IgD-negative memory B cell (primary cell): ENCODE measurements at regions not wholly inside any gene's neighbourhood (a gene's known extent, or its start where the extent isn't known, plus 50 kb on each side); places are given as distances from the start of the nearest gene placed in this dataset.

Experiments used
- H3K27ac Mint-ChIP-seq, 3 donors: one replicate each; pipeline ENCODE4 v1.8.0; 2020 to 2022; ENCODE audit warnings: mild to moderate bottlenecking in 3 of 3, mixed read lengths in 3 of 3, moderate library complexity in 1 of 3
- H3K27me3 Mint-ChIP-seq: one replicate; pipeline ENCODE4 v1.8.0; 2021; ENCODE audit warnings: mixed read lengths
- H3K36me3 Mint-ChIP-seq: one replicate; pipeline ENCODE4 v1.8.0; 2020; ENCODE audit warnings: mild to moderate bottlenecking, mixed read lengths
- H3K4me1 Mint-ChIP-seq, 3 donors: one replicate each; pipeline ENCODE4 v1.8.0; 2020 to 2022; ENCODE audit warnings: mixed read lengths in 3 of 3, mild to moderate bottlenecking in 1 of 3
- H3K4me3 Mint-ChIP-seq, 4 donors: one replicate each; pipeline ENCODE4 v1.8.0; 2020 to 2022; ENCODE audit warnings: mild to moderate bottlenecking in 4 of 4, mixed read lengths in 4 of 4, moderate library complexity in 3 of 4
- H3K9me3 Mint-ChIP-seq, 3 donors: one replicate each; pipeline ENCODE4 v1.8.0; 2020 to 2021; ENCODE audit warnings: mixed read lengths in 3 of 3, mild to moderate bottlenecking in 1 of 3

DNA sequence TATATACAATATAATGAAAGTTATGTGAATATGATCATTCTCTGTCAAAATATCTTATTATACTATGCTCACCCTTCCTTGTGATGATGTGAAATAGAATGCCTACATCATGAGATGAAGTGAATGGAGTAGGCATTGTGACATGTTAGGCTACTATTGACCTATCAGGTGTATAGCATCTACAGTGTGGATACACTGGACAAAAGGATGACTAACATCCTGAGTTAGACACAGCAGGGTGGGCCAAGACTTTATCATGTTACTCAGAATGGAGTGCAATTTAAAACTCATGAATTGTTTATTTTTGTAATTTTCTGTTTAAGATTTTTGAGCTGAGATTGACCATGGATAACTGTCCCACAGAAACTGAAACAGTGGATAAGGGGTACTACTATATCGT, 53.4 kb upstream of the NAV3 start:
- H3K27me3 Mint-ChIP-seq: no peaks in the 10 kb centered on the region
- H3K4me1 Mint-ChIP-seq: no peaks in the 10 kb centered on the region
- peaks cover 0 to 2% (median 0%) of the 10 kb centered on the region in 3 donors for H3K9me3 Mint-ChIP-seq
- no peaks in the 10 kb centered on the region for H3K36me3 Mint-ChIP-seq
- no peak overlapping the region for H3K4me3 Mint-ChIP-seq
- H3K27ac Mint-ChIP-seq: no peak overlapping the region

DNA sequence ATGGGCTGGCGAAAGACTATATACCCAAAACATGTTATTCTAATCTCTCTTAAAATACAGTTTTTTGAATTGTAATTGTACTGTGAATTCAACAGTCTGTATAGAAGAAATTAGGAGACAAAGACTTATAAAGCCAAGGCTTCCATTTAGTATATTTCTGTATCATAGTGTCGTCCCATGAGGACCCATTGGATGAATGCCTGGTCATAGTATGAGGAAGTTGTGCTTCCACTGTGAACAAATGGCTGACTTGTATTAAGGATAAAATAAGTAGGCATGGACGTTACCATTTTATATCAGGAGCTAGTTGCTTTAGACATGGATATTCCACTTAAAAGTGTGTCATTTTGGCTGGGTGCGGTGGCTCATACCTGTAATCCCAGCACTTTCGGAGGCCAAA, 55.9 kb upstream of the NAV3 start:
- no peak overlapping the region for H3K4me3 Mint-ChIP-seq
- H3K4me1 Mint-ChIP-seq: no peaks in the 10 kb centered on the region
- H3K27ac Mint-ChIP-seq: no peak overlapping the region
- no peaks in the 10 kb centered on the region for H3K36me3 Mint-ChIP-seq
- peaks cover 0 to 2% (median 0%) of the 10 kb centered on the region in 3 donors for H3K9me3 Mint-ChIP-seq
- no peaks in the 10 kb centered on the region for H3K27me3 Mint-ChIP-seq

DNA sequence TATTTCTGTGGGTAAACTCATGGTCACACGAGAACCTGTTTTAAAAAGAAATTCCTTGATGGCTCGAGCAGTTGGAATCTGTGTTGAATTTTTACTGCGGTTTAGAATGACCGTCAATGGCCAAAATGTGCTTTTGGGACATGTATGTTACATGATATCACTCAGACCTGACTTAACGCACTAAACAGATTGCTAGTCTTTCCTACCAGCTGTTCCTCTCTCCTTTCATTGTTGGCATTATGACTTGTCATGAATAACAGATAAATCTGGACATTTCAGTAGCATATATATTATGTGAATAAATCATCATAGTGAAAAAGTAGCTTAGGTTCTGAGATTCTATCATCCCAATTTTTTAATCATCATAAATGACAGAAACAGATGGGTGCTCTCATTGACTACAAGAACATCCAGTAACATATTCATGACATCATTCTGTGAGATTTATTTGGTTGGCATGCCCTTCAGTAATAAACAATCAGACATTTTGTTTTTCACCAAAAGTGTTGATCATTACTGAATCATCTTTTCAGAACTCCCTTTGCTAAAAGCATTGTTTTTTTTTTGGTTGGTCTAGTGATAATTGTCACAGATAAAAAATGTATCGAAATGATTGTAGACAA, 57.9 kb upstream of the NAV3 start:
- Mint-ChIP-seq H3K27ac (no peak overlapping the region), H3K27me3 (no peaks in the 10 kb centered on the region), H3K9me3 (peaks cover 0 to 3% (median 2%) of the 10 kb centered on the region in 3 donors), H3K4me3 (no peak overlapping the region), H3K36me3 (no peaks in the 10 kb centered on the region), H3K4me1 (no peaks in the 10 kb centered on the region)

DNA sequence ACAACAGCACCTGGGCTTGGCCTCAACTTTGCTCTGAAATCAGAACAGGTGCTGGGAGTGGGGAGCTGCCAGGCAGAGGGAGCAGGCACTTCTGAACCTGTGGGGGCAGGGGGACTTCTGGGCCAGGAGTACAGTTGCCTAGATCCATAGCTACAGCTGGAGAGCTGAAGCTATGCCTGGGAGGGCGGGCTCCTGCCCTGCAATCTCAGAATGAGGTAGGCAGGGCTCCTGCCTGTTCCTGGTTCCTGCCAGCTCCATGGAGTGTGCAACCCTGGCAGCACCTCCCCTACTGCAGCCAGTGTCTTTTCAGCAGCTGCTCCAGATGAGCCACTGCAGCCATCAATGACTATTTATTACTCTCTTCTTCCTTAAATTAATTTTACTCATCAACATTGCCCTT, 62.1 kb upstream of the NAV3 start:
- H3K27me3 Mint-ChIP-seq: no peaks in the 10 kb centered on the region
- H3K27ac Mint-ChIP-seq: no peak overlapping the region
- no peaks in the 10 kb centered on the region for H3K36me3 Mint-ChIP-seq

DNA sequence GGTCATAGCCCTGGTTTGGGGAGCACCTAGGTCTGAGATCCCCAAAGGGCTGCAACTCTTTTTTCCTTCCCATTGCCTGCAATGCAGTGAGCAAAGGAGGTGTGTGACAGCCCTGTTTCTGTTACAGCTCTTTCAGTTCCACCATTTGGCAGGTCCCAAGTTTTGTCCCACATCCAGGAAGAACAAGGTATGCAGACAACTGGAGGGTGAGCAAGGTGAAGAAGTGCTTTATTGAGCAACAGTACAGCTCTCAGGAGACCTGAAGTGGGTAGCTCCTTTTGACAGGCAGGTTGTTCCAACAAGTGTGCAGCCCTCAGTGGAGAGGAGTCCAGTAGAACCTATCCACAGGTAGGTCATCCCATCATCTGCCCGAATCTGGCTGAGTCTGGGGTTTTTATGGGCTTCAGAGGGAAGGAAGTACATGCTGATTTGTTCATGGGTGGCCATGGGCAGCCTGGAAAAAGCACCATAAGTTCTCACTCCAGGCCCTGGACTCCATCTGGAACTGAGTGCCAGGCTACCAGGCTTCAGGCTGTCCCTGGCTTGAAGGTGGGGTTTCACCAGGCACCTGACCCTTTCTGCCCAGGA, 62.8 kb upstream of the NAV3 start:
- Mint-ChIP-seq H3K27ac (no peak overlapping the region), H3K27me3 (no peaks in the 10 kb centered on the region), H3K36me3 (no peaks in the 10 kb centered on the region), H3K4me3 (no peak overlapping the region), H3K4me1 (no peaks in the 10 kb centered on the region), H3K9me3 (peaks cover 0 to 5% (median 0%) of the 10 kb centered on the region in 3 donors)

More for the DNA sequence above, 62.1 kb upstream of the NAV3 start:
- Mint-ChIP-seq H3K9me3 (peaks cover 0 to 5% (median 2%) of the 10 kb centered on the region in 3 donors), H3K4me1 (no peaks in the 10 kb centered on the region), H3K4me3 (no peak overlapping the region)

DNA sequence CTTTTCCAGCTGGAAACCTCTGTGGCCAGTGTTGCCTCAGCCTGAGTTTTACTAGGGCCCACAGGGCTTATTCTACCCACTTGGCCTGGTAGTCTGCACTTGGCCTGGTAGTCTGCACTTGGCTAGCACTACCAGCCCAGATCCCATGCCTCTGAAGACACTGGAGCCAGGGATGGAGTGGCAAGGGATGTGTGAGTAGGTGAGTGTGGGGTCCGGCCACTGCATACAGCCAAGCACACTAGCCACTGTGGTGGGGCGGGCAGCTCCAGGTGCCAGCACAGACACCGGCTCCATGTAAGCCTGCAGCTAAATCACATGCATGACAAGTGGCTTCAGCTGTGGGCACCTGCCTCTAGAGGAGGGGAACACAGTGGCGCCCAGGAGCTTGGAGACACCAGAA, 63.4 kb upstream of the NAV3 start:
- Mint-ChIP-seq H3K36me3 (no peaks in the 10 kb centered on the region), H3K4me1 (no peaks in the 10 kb centered on the region), H3K27me3 (no peaks in the 10 kb centered on the region), H3K4me3 (no peak overlapping the region), H3K9me3 (peaks cover 0 to 5% (median 0%) of the 10 kb centered on the region in 3 donors), H3K27ac (no peak overlapping the region)

DNA sequence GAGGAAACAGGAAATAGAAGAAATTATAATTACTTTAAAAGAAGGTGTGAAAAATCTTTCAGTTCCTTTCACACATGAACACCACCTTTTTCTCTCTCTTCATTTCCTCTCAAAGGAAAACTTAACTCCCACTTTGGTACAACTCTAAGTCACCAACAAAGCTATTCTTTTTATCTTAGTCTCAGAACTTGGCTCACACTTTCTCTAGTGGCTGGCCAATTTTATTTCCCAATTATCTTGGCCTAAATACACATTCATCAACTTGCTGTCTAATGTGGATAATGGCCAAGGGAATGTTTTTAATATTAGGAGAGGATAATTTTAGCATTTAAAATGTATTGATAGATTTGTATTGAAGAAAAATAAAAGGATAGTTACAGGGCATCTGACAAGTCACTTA, 64.5 kb upstream of the NAV3 start:
- Mint-ChIP-seq H3K4me1 (no peaks in the 10 kb centered on the region), H3K27ac (no peak overlapping the region), H3K9me3 (peaks cover 0 to 5% (median 0%) of the 10 kb centered on the region in 3 donors), H3K27me3 (no peaks in the 10 kb centered on the region), H3K4me3 (no peak overlapping the region), H3K36me3 (no peaks in the 10 kb centered on the region)

DNA sequence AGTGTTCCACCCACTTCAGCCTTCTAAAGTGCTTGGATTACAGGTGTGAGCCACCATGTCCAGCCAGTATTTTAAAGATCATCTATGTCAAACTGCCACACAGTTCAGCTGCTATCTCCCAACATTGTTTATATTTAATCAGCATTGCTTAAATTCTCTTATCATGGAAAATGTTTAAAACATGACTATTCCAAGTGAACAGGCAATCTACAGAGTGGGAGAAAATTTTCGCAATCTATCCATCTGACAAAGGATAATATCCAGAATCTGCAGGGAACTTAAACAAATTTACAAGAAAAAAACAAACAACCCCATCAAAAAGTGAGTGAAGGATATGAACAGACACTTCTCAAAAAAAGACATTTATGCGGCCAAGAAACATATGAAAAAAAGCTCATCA, 69.4 kb upstream of the NAV3 start:
- Mint-ChIP-seq H3K4me3 (no peak overlapping the region), H3K27ac (no peak overlapping the region), H3K36me3 (no peaks in the 10 kb centered on the region), H3K9me3 (peaks cover 0 to 2% (median 0%) of the 10 kb centered on the region in 3 donors), H3K27me3 (no peaks in the 10 kb centered on the region), H3K4me1 (no peaks in the 10 kb centered on the region)

DNA sequence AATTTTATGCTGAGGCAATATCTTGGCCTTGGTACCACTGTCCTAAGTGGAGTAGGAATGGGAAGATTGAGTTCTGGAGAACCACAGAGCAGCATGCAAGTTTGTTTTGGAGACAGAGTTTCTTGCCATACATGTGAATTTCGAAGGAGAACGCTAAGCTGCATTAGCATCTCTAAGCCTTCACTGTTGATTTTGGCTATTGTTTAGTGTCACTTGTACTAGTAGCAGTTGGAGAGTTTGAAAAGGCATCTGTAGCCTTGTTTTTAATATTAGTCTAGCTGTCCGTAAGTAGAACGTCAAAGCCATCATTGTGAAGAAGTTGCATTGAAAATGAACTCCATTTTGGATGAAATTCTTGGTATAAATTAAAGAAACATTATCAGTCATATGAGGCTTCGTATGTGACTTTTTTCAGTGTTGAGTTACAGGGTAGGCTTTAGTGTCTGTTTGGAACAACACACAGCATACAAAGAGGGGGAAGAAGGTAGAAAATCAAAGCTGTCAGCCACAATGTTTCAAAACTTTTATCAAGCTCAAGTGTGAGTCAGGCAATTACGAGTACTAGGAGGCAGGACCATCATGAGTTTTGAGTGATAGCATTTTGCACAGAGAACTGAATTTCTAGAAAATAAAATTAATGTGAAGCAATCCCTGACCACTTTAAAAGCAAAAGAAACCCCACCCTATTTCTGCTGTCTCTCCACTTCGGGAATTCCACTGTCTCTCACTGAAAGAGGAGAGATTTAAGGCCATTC, 70.2 kb upstream of the NAV3 start:
- Mint-ChIP-seq H3K4me3 (no peak overlapping the region), H3K4me1 (no peaks in the 10 kb centered on the region), H3K27me3 (no peaks in the 10 kb centered on the region), H3K36me3 (no peaks in the 10 kb centered on the region), H3K27ac (no peak overlapping the region), H3K9me3 (peaks cover 0 to 2% (median 0%) of the 10 kb centered on the region in 3 donors)

DNA sequence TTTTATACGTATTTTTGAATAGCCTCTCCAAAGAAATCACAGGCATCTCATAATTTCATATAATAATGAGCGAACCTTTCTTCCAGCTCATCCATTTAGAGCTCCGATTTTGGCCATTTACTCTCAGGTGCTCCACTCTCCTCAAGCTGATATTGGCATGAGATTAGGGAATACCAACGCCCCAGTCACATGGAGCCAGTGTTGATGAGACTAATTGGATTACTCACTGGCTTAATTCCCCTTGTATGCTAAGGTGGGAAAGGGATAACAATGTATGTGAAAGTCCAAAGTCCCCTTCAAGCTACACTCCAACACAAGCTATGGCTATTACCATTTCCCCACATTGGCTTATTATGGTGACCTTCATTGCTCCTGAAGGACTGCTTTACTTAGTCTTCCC, 76.6 kb upstream of the NAV3 start:
- Mint-ChIP-seq H3K36me3 (no peaks in the 10 kb centered on the region), H3K27me3 (no peaks in the 10 kb centered on the region), H3K27ac (no peak overlapping the region), H3K4me3 (no peak overlapping the region), H3K9me3 (no peaks in the 10 kb centered on the region), H3K4me1 (no peaks in the 10 kb centered on the region)

DNA sequence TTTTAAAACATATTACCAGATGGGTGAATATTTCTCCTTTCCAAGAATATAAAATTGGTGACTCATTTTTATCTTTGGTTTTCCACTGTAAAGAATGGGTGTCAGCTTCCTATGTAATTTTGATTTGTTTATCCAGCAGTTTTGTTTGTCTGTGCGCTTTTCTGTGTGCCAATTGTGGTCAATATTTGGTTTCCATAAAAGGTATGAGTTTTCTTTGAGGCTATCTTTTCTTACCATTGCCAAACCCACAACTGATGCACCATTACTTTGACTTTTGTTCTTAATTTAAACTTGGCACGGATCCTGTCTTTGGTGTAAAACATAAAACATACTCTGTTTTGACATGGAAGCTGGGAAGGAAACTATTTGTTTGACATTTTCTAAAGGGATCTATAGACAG, 78.8 kb upstream of the NAV3 start:
- no peak overlapping the region for H3K27ac Mint-ChIP-seq
- no peaks in the 10 kb centered on the region for H3K36me3 Mint-ChIP-seq
- no peaks in the 10 kb centered on the region for H3K27me3 Mint-ChIP-seq
- peaks cover 0 to 1% (median 0%) of the 10 kb centered on the region in 3 donors for H3K9me3 Mint-ChIP-seq
- no peak overlapping the region for H3K4me3 Mint-ChIP-seq
- no peaks in the 10 kb centered on the region for H3K4me1 Mint-ChIP-seq

DNA sequence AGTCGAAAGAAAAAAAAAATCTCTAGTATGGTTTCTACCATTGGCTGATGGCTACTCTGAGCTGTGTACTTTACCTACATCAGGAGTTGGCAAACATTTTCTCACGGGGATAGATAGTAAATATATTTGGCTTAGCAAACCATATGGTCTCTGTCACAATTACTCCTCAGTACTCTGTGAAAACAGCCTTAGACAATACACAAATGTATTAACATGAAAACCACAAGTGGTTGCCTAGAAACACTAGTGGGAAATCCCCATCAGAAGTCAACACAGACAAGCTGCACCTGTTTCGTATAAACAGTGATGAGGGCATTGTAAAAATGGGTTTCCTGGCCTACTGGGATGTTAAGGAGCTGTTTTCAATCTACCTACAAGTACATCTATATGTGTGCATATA, 84.6 kb upstream of the NAV3 start:
- peak overlapping the region; percentile 16 to 68 (median 57) for H3K27ac Mint-ChIP-seq
- H3K36me3 Mint-ChIP-seq: no peaks in the 10 kb centered on the region
- peaks cover 6 to 10% (median 7%) of the 10 kb centered on the region in 3 donors for H3K4me1 Mint-ChIP-seq
- peak overlapping the region in 2 of 4 donors; percentile 4 to 27 for H3K4me3 Mint-ChIP-seq
- peaks cover 0 to 2% (median 1%) of the 10 kb centered on the region in 3 donors for H3K9me3 Mint-ChIP-seq
- H3K27me3 Mint-ChIP-seq: no peaks in the 10 kb centered on the region

DNA sequence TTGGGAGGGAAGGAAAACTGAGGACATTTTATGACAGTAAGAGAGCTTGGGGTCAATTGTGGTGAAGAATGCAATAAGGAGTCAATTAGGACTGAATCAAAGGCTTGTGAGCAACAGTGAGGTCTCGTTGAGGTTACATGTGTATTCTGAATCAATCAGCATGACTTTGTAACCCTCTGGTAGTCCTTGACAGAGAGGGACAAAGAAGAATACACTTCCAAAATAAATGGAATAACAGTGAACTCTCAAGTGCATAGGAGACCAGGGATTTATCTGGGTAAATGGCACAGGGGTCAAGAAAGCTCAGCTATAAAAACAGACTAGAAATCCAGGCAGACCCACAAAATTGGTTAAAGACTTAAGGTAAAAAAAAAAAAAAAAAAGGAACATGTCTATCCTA, 85.1 kb upstream of the NAV3 start:
- Mint-ChIP-seq H3K9me3 (peaks cover 0 to 2% (median 1%) of the 10 kb centered on the region in 3 donors), H3K27me3 (no peaks in the 10 kb centered on the region), H3K4me3 (peak overlapping the region in 1 of 4 donors; percentile 6), H3K27ac (peak overlapping the region in 1 of 3 donors; percentile 57), H3K36me3 (no peaks in the 10 kb centered on the region), H3K4me1 (peaks cover 6 to 10% (median 7%) of the 10 kb centered on the region in 3 donors)

DNA sequence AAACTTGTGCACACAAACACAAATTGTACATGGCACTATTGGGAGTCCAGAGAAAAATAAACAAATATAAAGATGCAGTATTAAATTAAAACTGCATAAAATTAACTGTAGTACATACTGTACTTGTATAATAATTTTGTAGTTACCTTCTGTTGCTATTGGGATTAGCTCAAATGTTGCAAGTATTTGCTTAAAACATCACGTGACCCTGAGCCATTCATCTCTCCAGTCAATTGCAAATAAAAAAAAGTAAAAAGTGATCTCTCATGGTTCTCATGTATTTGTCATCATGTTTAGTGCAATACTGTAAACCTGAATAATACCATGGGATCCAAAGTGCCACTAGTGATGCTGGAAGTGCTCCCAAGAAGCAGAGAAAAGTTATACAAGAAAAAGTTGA, 88.1 kb upstream of the NAV3 start:
- H3K9me3 Mint-ChIP-seq: peaks cover 0 to 8% (median 4%) of the 10 kb centered on the region in 3 donors
- H3K27me3 Mint-ChIP-seq: no peaks in the 10 kb centered on the region
- H3K4me3 Mint-ChIP-seq: no peak overlapping the region
- H3K4me1 Mint-ChIP-seq: peaks cover 6 to 10% (median 7%) of the 10 kb centered on the region in 3 donors
- no peak overlapping the region for H3K27ac Mint-ChIP-seq
- no peaks in the 10 kb centered on the region for H3K36me3 Mint-ChIP-seq

DNA sequence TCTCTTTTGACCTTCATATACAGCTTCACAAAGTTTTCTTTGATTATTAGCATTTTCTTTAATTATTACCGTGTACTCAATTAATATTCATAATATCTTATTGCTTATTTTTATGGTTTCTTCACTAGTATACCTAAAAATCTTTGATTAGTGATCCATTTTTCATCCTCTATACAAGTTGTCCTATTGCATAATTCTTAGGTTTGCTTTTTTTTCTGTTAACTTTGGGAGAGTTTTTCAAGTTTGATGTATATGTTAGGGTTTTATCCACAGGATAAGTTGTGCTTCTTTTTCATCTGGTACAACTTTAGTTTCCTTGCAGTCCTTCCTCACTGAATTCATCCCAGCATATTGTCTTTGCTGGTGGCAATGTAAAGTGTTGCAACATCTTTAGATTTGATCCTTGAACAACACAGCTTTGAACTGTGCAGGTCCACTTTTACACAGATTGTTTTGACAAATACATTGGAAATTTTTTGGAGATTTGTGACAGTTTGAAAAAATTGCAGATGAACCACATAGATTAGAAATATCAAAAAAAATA, 88.6 kb upstream of the NAV3 start:
- Mint-ChIP-seq H3K36me3 (no peaks in the 10 kb centered on the region), H3K4me3 (no peak overlapping the region), H3K27ac (no peak overlapping the region), H3K27me3 (no peaks in the 10 kb centered on the region), H3K4me1 (peaks cover 6 to 10% (median 7%) of the 10 kb centered on the region in 3 donors), H3K9me3 (peaks cover 0 to 8% (median 4%) of the 10 kb centered on the region in 3 donors)
